ENCODE measurements at regions not wholly inside any gene's neighbourhood (a gene's known extent, or its start where the extent isn't known, plus 50 kb on each side); places are given as distances from the start of the nearest gene placed in this dataset.

- TF ChIP-seq CTCF (IDR thresholded peaks at IDR 0.05; ENCODE audit: low read length) (no peak), EZH2 (IDR thresholded peaks at IDR 0.05; ENCODE audit: borderline replicate concordance, low read length) (no peak)
Measured at GRCh38 chr5:171619196-171619595, 166.4 kb upstream of the SMIM23 start.
